ENCODE measurements at regions not wholly inside any gene's neighbourhood (a gene's known extent, or its start where the extent isn't known, plus 50 kb on each side); places are given as distances from the start of the nearest gene placed in this dataset.

- DNase-seq, result no peak
- 85 to 86% methylated on average over 5 of the region's 5 CpGs for WGBS, 2 donors
- Histone ChIP-seq H3K27me3 (no peaks in the 10 kb centered on the region), H3K9me3 (no peaks in the 10 kb centered on the region), H3K27ac (no peak overlapping the region), H3K36me3 (no peaks in the 10 kb centered on the region), H3K4me3 (replicated peaks in 1 of 3) (no peak overlapping the region), H3K4me1 (no peaks in the 10 kb centered on the region)
- intact Hi-C loops (cut with DNase I), result no loop called here
- TF ChIP-seq, protein P1, sequence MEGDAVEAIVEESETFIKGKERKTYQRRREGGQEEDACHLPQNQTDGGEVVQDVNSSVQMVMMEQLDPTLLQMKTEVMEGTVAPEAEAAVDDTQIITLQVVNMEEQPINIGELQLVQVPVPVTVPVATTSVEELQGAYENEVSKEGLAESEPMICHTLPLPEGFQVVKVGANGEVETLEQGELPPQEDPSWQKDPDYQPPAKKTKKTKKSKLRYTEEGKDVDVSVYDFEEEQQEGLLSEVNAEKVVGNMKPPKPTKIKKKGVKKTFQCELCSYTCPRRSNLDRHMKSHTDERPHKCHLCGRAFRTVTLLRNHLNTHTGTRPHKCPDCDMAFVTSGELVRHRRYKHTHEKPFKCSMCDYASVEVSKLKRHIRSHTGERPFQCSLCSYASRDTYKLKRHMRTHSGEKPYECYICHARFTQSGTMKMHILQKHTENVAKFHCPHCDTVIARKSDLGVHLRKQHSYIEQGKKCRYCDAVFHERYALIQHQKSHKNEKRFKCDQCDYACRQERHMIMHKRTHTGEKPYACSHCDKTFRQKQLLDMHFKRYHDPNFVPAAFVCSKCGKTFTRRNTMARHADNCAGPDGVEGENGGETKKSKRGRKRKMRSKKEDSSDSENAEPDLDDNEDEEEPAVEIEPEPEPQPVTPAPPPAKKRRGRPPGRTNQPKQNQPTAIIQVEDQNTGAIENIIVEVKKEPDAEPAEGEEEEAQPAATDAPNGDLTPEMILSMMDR (IDR thresholded peaks at IDR 0.05), result no peak
- no peak for TF ChIP-seq POLR2A (IDR thresholded peaks at IDR 0.05)
Observed at GRCh38 chr5:125503946-125504345, 757.5 kb upstream of the ZNF608 start.

DNA sequence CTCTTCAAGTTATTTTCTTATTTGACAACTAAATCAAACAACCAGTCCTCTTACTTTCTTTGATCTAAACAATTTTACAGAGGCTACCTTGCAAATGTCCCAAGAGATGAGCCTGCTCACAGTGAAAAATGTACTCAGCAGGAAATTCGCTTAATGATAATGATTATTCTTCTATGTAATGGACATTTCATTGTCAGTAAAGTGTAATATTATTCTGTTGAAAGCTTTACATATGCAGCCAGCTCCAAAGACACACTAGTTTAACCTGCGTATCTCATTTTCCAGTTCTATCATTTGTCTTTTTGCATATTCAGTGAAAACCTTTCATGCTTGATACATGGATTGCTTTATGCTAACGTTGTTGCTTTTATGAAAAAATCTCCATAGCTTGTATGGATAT lies 758.7 kb upstream of the ZNF608 start:
- H3K9me3 ChIP-seq, result no peaks in the 10 kb centered on the region
- 82 to 93% methylated on average over 3 of the region's 3 CpGs for WGBS, 2 donors
- H3K27ac ChIP-seq, result no peak overlapping the region
- no peak for DNase-seq
- intact Hi-C loops (cut with DNase I), result no loop called here
- no peak overlapping the region for H3K4me3 ChIP-seq (replicated peaks in 1 of 3)
- H3K27me3 ChIP-seq, result no peaks in the 10 kb centered on the region
- no peaks in the 10 kb centered on the region for H3K36me3 ChIP-seq
- H3K4me1 ChIP-seq, result no peaks in the 10 kb centered on the region
- TF ChIP-seq, protein P1 (IDR thresholded peaks at IDR 0.05), result no peak
- no peak for TF ChIP-seq POLR2A (IDR thresholded peaks at IDR 0.05)

DNA sequence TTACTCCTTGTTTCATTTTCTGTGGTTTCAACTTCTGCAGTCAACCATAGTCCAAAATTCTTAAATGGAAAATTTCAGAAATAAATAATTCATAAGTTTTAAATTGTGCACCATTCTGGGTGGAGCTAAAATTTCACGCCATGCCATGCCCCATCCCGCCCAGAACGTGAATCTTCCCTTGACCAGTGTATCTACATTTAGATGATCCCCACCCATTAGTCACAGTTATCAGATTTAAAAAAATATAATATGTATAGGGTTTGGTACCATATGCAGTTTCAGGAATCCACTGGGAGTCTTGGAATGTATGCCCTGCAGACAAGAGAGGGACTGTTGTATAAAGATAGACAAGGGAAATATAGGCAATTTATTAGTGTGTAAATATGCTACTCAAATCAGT lies 759.7 kb upstream of the ZNF608 start:
- WGBS, 2 donors, result 98 to 99% methylated on average over 3 of the region's 3 CpGs
- no peaks in the 10 kb centered on the region for H3K9me3 ChIP-seq
- H3K4me3 ChIP-seq (replicated peaks in 1 of 3), result no peak overlapping the region
- no peaks in the 10 kb centered on the region for H3K27me3 ChIP-seq
- intact Hi-C loops (cut with DNase I), result no loop called here
- TF ChIP-seq, protein P1 (IDR thresholded peaks at IDR 0.05), result no peak
- TF ChIP-seq POLR2A (IDR thresholded peaks at IDR 0.05), result no peak
- no peak overlapping the region for H3K27ac ChIP-seq
- DNase-seq, result no peak
- no peaks in the 10 kb centered on the region for H3K4me1 ChIP-seq
- H3K36me3 ChIP-seq, result no peaks in the 10 kb centered on the region

DNA sequence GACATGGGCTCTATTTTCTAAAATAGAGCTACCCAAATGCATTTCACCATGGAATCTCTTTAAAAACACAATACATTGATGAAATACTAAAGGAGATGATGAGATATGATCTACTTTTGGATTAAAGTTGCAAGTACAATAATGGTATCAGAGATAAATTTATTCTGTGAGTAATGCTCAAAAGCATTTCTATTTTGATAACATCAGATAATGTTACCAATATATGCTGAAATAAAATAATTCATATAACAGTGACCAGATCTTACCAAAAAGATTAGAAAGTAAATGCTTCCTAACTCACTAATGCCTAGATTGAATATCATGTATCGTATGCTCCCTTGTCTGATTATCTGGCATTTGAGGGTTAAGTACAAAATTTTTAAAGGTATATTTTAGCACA lies 761.8 kb upstream of the ZNF608 start:
- Histone ChIP-seq H3K27ac (no peak overlapping the region), H3K27me3 (no peaks in the 10 kb centered on the region), H3K9me3 (no peaks in the 10 kb centered on the region), H3K36me3 (no peaks in the 10 kb centered on the region), H3K4me3 (replicated peaks in 1 of 3) (no peak overlapping the region), H3K4me1 (no peaks in the 10 kb centered on the region)
- WGBS, 2 donors, result 97 to 99% methylated on average over 1 of the region's 1 CpG
- intact Hi-C loops (cut with DNase I), result no loop called here
- DNase-seq, result no peak
- TF ChIP-seq, protein P1 (IDR thresholded peaks at IDR 0.05), result no peak
- no peak for TF ChIP-seq POLR2A (IDR thresholded peaks at IDR 0.05)

- Histone ChIP-seq H3K27ac (no peak overlapping the region), H3K4me1 (no peaks in the 10 kb centered on the region), H3K27me3 (no peaks in the 10 kb centered on the region), H3K36me3 (no peaks in the 10 kb centered on the region), H3K9me3 (no peaks in the 10 kb centered on the region), H3K4me3 (replicated peaks in 1 of 3) (no peak overlapping the region)
- TF ChIP-seq, protein P1 (IDR thresholded peaks at IDR 0.05), result no peak
- TF ChIP-seq POLR2A (IDR thresholded peaks at IDR 0.05), result no peak
- intact Hi-C loops (cut with DNase I), result no loop called here
- no peak for DNase-seq
Observed at GRCh38 chr5:125510651-125511050, 764.2 kb upstream of the ZNF608 start.
